H9 (cell line): ENCODE measurements at regions not wholly inside any gene's neighbourhood (a gene's known extent, or its start where the extent isn't known, plus 50 kb on each side); places are given as distances from the start of the nearest gene placed in this dataset.

Experiments
- DNase-seq: peaks from one replicate; pipeline ENCODE4 v3.0.0-alpha.2; 2017
- H2AFZ ChIP-seq: one replicate; pipeline ENCODE4 v1.6.1; 2013; ENCODE audit warnings: mild to moderate bottlenecking, low read length, control low read depth, moderate library complexity
- H2AK5ac ChIP-seq: 2 replicates; pipeline ENCODE4 v1.6.1; 2013; ENCODE audit warnings: low read length, control low read depth, mixed read lengths; ENCODE audit not compliant: insufficient read length
- H2BK120ac ChIP-seq: one replicate; pipeline ENCODE4 v1.6.1; 2013; ENCODE audit warnings: low read depth, mild to moderate bottlenecking, low read length, control low read depth, inconsistent platforms; ENCODE audit not compliant: poor library complexity, severe bottlenecking
- H2BK12ac ChIP-seq: 2 replicates; pipeline ENCODE4 v1.6.1; 2013; ENCODE audit warnings: low read length, control low read depth, mixed read lengths, low read depth; ENCODE audit not compliant: insufficient read length
- H2BK15ac ChIP-seq: 2 replicates; pipeline ENCODE4 v1.6.1; 2013; ENCODE audit warnings: low read depth, low read length, control low read depth
- H2BK20ac ChIP-seq: one replicate; pipeline ENCODE4 v1.6.1; 2013; ENCODE audit warnings: low read depth, mild to moderate bottlenecking, low read length, control low read depth, inconsistent platforms; ENCODE audit not compliant: poor library complexity, severe bottlenecking
- H2BK5ac ChIP-seq: 2 replicates; pipeline ENCODE4 v1.6.1; 2013; ENCODE audit warnings: low read length, control low read depth, mixed read lengths; ENCODE audit not compliant: insufficient read length
- H3K14ac ChIP-seq: 2 replicates; pipeline ENCODE4 v1.6.1; 2013; ENCODE audit warnings: low read length, control low read depth; ENCODE audit not compliant: insufficient read depth
- H3K18ac ChIP-seq: 2 replicates; pipeline ENCODE4 v1.6.1; 2013; ENCODE audit warnings: low read depth, mild to moderate bottlenecking, mixed read lengths, low read length, control low read depth; ENCODE audit not compliant: insufficient read length
- H3K23ac ChIP-seq: 2 replicates; pipeline ENCODE4 v1.6.1; 2013; ENCODE audit warnings: low read length, control low read depth, mixed read lengths, low read depth; ENCODE audit not compliant: insufficient read length
- H3K23me2 ChIP-seq: 2 replicates; pipeline ENCODE4 v1.6.1; 2013; ENCODE audit warnings: low read depth, mild to moderate bottlenecking, mixed read lengths, low read length, control low read depth; ENCODE audit not compliant: insufficient read length, poor library complexity, severe bottlenecking
- H3K27ac ChIP-seq: 2 replicates; pipeline ENCODE4 v1.5.1; 2013; ENCODE audit warnings: low read length, control low read depth, mixed read lengths, low read depth; ENCODE audit not compliant: insufficient read length
- H3K27me3 ChIP-seq: 2 replicates; pipeline ENCODE4 v1.6.1; 2013; ENCODE audit warnings: low read length, control low read depth, inconsistent platforms; ENCODE audit not compliant: insufficient read depth
- H3K4ac ChIP-seq: 2 replicates; pipeline ENCODE4 v1.6.1; 2013; ENCODE audit warnings: low read depth, mild to moderate bottlenecking, control low read depth, inconsistent platforms, low read length, moderate library complexity
- H3K4me1 ChIP-seq: 2 replicates; pipeline ENCODE4 v1.6.1; 2013; ENCODE audit warnings: low read length, control low read depth, inconsistent platforms; ENCODE audit not compliant: insufficient read depth
- H3K4me2 ChIP-seq: 2 replicates; pipeline ENCODE4 v1.6.1; 2013; ENCODE audit warnings: low read length, control low read depth, mixed read lengths; ENCODE audit not compliant: insufficient read length, insufficient read depth
- H3K56ac ChIP-seq: 2 replicates; pipeline ENCODE4 v1.6.1; 2013; ENCODE audit warnings: low read depth, mild to moderate bottlenecking, mixed read lengths, low read length, control low read depth; ENCODE audit not compliant: insufficient read length
- H3K79me1 ChIP-seq: 2 replicates; pipeline ENCODE4 v1.6.1; 2013; ENCODE audit warnings: low read depth, mild to moderate bottlenecking, moderate library complexity, low read length, control low read depth, inconsistent platforms; ENCODE audit not compliant: insufficient read depth, poor library complexity, severe bottlenecking
- H3K79me2 ChIP-seq: 2 replicates; pipeline ENCODE4 v1.6.1; 2013; ENCODE audit warnings: low read length, control low read depth, inconsistent platforms; ENCODE audit not compliant: insufficient read depth
- H3K9ac ChIP-seq: 2 replicates; pipeline ENCODE4 v1.6.1; 2013; ENCODE audit warnings: low read length, control low read depth, mixed read lengths; ENCODE audit not compliant: insufficient read length; ENCODE audit errors: extremely low read depth
- H3K9me3 ChIP-seq: one replicate; pipeline ENCODE4 v1.6.1; 2013; ENCODE audit warnings: low read depth, low read length, inconsistent platforms; ENCODE audit not compliant: control insufficient read depth
- H3T11ph ChIP-seq: one replicate; pipeline ENCODE4 v1.6.1; 2013; ENCODE audit warnings: mild to moderate bottlenecking, low read length, control low read depth, inconsistent platforms
- H4K20me1 ChIP-seq: one replicate; pipeline ENCODE4 v1.6.1; 2013; ENCODE audit not compliant: control insufficient read depth, insufficient read length, insufficient read depth
- H4K5ac ChIP-seq: 2 replicates; pipeline ENCODE4 v1.6.1; 2013; ENCODE audit warnings: low read depth, mild to moderate bottlenecking, mixed read lengths, low read length, control low read depth; ENCODE audit not compliant: insufficient read length
- H4K8ac ChIP-seq: replicated peaks from 2 replicates; pipeline ENCODE4 v1.6.1; 2013; ENCODE audit warnings: low read length, control low read depth, mixed read lengths, low read depth; ENCODE audit not compliant: insufficient read length
- H4K91ac ChIP-seq: 2 replicates; pipeline ENCODE4 v1.6.1; 2013; ENCODE audit warnings: low read depth, mild to moderate bottlenecking, moderate library complexity, mixed read lengths, low read length, control low read depth; ENCODE audit not compliant: insufficient read length
- H3K27ac Mint-ChIP-seq, 3 experiments: 2 replicates in 2 of 3; 3 replicates in 1 of 3; pipeline ENCODE4 v1.8.0; 2020 to 2021; ENCODE audit warnings: mixed read lengths in 3 of 3, mild to moderate bottlenecking in 1 of 3, moderate library complexity in 1 of 3
- H3K27me3 Mint-ChIP-seq: 2 replicates; pipeline ENCODE4 v1.8.0; 2021; ENCODE audit warnings: low read depth, mild to moderate bottlenecking, moderate library complexity, mixed read lengths
- H3K36me3 Mint-ChIP-seq, 3 experiments: 2 replicates in 2 of 3; 3 replicates in 1 of 3; pipeline ENCODE4 v1.8.0; 2020 to 2021; ENCODE audit warnings: low read depth in 3 of 3, mixed read lengths in 3 of 3; ENCODE audit not compliant: insufficient read depth in 1 of 3
- H3K4me1 Mint-ChIP-seq, 2 experiments: 2 replicates each; pipeline ENCODE4 v1.8.0; 2020; ENCODE audit warnings: mixed read lengths in 2 of 2
- H3K4me3 Mint-ChIP-seq, 2 experiments: 2 replicates in 1 of 2; 3 replicates in 1 of 2; pipeline ENCODE4 v1.8.0; 2020 to 2021; ENCODE audit warnings: mild to moderate bottlenecking in 2 of 2, mixed read lengths in 2 of 2, moderate library complexity in 1 of 2
- H3K9me3 Mint-ChIP-seq, 2 experiments: 2 replicates in 1 of 2; 3 replicates in 1 of 2; pipeline ENCODE4 v1.8.0; 2020; ENCODE audit warnings: mild to moderate bottlenecking in 2 of 2, mixed read lengths in 2 of 2, moderate library complexity in 1 of 2
- WGBS: extraction: QIAGEN DNeasy Blood & Tissue Kit; methylation state at CpG from one replicate; pipeline ENCODE4 v1.1.7; 2013; ENCODE audit warnings: missing lambda C conversion rate, low lambda C conversion rate, mixed read lengths; ENCODE audit not compliant: insufficient read length; ENCODE audit errors: extremely low coverage; 5-methylcytosine and 5-hydroxymethylcytosine counted together
- TF ChIP-seq, protein P1 (sequence below): fragments of 200-600 bp; sonication (generic); conservative IDR thresholded peaks from 3 replicates; pipeline ENCODE4 v1.8.0; 2021; ENCODE audit warnings: antibody characterized with exemption, mild to moderate bottlenecking

DNA sequence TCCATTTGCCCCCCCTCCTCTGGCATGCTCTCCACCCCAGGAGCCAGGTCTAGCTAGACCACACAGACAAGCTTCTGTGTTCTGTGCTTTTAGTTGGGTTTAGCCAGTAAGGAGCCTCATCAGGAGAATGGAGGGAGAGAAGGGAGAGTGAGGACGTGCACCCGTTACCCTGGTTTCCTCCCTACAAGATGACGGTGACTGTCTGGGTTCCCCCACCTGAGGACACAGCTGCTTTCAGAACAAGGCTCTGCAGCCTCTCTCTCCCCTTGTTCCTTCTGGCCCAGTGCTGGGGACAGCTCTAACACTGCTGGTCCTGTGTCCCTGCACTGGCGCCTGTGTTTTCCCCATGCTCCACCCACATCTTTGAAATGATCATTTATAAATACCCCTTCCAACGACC, 184.4 kb upstream of the GALNT2 start:
- H4K20me1 ChIP-seq, result no peaks in the 10 kb centered on the region
- no peaks in the 10 kb centered on the region for H3K9me3 ChIP-seq
- H3K23me2 ChIP-seq, result no peaks in the 10 kb centered on the region
- no peak overlapping the region for H4K8ac ChIP-seq
- H3K18ac ChIP-seq, result no peak overlapping the region
- H3K56ac ChIP-seq, result no peak overlapping the region
- Mint-ChIP-seq H3K9me3 (no peaks in the 10 kb centered on the region; a peak in 1 of 5 replicates), H3K4me3 (no peak overlapping the region), H3K36me3 (no peaks in the 10 kb centered on the region), H3K4me1 (peaks cover 0 to 6% of the 10 kb centered on the region in 2 experiments; a peak in 1 of 4 replicates), H3K27ac (peak overlapping the region in 1 of 3 experiments; percentile 10; a peak in 1 of 7 replicates), H3K27me3 (no peaks in the 10 kb centered on the region; the same call in none of the 2 replicates)
- no peak overlapping the region for H2BK12ac ChIP-seq
- no peak overlapping the region for H3K4me2 ChIP-seq
- no peak for DNase-seq
- H3K27ac ChIP-seq, result no peak overlapping the region
- H3K4me1 ChIP-seq, result no peaks in the 10 kb centered on the region
- H3K9ac ChIP-seq, result no peak overlapping the region
- H2AK5ac ChIP-seq, result no peak overlapping the region
- no peak overlapping the region for H4K5ac ChIP-seq
- no peak overlapping the region for H3K4ac ChIP-seq
- H3K27me3 ChIP-seq, result no peaks in the 10 kb centered on the region
- H3K14ac ChIP-seq, result no peak overlapping the region
- H2BK15ac ChIP-seq, result no peak overlapping the region
- no CpG with 5 or more reads among the region's 5 CpGs for WGBS
- no peak overlapping the region for H2BK120ac ChIP-seq
- H3K23ac ChIP-seq, result no peak overlapping the region
- no peak overlapping the region for H2BK5ac ChIP-seq
- no peak overlapping the region for H2BK20ac ChIP-seq
- H3K79me1 ChIP-seq, result no peaks in the 10 kb centered on the region
- H4K91ac ChIP-seq, result no peak overlapping the region
- no peaks in the 10 kb centered on the region for H3K79me2 ChIP-seq
- TF ChIP-seq, protein P1, sequence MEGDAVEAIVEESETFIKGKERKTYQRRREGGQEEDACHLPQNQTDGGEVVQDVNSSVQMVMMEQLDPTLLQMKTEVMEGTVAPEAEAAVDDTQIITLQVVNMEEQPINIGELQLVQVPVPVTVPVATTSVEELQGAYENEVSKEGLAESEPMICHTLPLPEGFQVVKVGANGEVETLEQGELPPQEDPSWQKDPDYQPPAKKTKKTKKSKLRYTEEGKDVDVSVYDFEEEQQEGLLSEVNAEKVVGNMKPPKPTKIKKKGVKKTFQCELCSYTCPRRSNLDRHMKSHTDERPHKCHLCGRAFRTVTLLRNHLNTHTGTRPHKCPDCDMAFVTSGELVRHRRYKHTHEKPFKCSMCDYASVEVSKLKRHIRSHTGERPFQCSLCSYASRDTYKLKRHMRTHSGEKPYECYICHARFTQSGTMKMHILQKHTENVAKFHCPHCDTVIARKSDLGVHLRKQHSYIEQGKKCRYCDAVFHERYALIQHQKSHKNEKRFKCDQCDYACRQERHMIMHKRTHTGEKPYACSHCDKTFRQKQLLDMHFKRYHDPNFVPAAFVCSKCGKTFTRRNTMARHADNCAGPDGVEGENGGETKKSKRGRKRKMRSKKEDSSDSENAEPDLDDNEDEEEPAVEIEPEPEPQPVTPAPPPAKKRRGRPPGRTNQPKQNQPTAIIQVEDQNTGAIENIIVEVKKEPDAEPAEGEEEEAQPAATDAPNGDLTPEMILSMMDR, result no peak
- H2AFZ ChIP-seq, result no peak overlapping the region
- H3T11ph ChIP-seq, result no peak overlapping the region
